Heart right ventricle (tissue), 16 donors: ENCODE measurements at regions not wholly inside any gene's neighbourhood (a gene's known extent, or its start where the extent isn't known, plus 50 kb on each side); places are given as distances from the start of the nearest gene placed in this dataset.

ENCODE experiments used
- ATAC-seq, 8 donors: fragments of 200-7000 bp; cut with Tn5 transposase; one replicate each; pipeline ENCODE4 v1.9.1; 2020; ENCODE audit warnings: mild to moderate bottlenecking in 8 of 8, moderate library complexity in 8 of 8, moderate number of reproducible peaks in 1 of 8
- DNase-seq, 2 donors: peaks; one replicate each; pipeline ENCODE4 v3.0.0-alpha.2; 2020
- H3K27ac ChIP-seq, 10 donors: fragments of 200-600 bp; sonication (generic) in 2 of 10; one replicate each; pipeline versions ENCODE4 v1.5.0 to v1.8.0; 2020 to 2022; ENCODE audit warnings: mild to moderate bottlenecking in 3 of 10
- H3K27me3 ChIP-seq, 7 donors: fragments of 200-600 bp; one replicate each; pipeline ENCODE4 v1.8.0; 2021 to 2022; ENCODE audit warnings: mild to moderate bottlenecking in 2 of 7
- H3K36me3 ChIP-seq, 9 donors: fragments of 200-600 bp; sonication (generic) in 1 of 9; one replicate each; pipeline versions ENCODE4 v1.5.0 to v1.8.0; 2020 to 2022; ENCODE audit warnings: mild to moderate bottlenecking in 2 of 9
- H3K4me1 ChIP-seq, 9 donors: fragments of 200-600 bp; sonication (generic) in 1 of 9; one replicate each; pipeline versions ENCODE4 v1.5.0 to v1.8.0; 2020 to 2022; ENCODE audit warnings: mild to moderate bottlenecking in 4 of 9
- H3K4me3 ChIP-seq, 10 donors: fragments of 200-600 bp; sonication (generic) in 2 of 10; one replicate each; pipeline versions ENCODE4 v1.5.0 to v1.8.0; 2020 to 2022; ENCODE audit warnings: mild to moderate bottlenecking in 7 of 10, moderate library complexity in 2 of 10
- H3K9me3 ChIP-seq, 11 donors: fragments of 200-600 bp in 10 of 11; sonication (generic) in 2 of 11; one replicate each; pipeline versions ENCODE4 v1.5.0 to v1.8.0; 2013 to 2022; ENCODE audit warnings: mild to moderate bottlenecking in 2 of 11, control low read depth in 1 of 11, moderate library complexity in 1 of 11
- WGBS, 2 donors: extraction: QIAGEN DNeasy Blood & Tissue Kit; methylation state at CpG; one replicate each; pipeline ENCODE4 v1.1.7; 2013; ENCODE audit warnings: inconsistent platforms in 1 of 2; 5-methylcytosine and 5-hydroxymethylcytosine counted together
- intact Hi-C, 10 donors: fragments of 100-400 bp; cut with DNase I; formaldehyde crosslinking; loops; one replicate each; pipeline versions ENCODE4 v1.11.1 to v1.14.2; 2022
- TF ChIP-seq, protein P1 (sequence below), 9 donors: fragments of 200-600 bp; sonication (generic) in 2 of 9; IDR thresholded peaks; one replicate each; pipeline versions ENCODE4 v1.5.0 to v1.8.0; 2021 to 2022; ENCODE audit warnings: antibody characterized with exemption in 9 of 9, mild to moderate bottlenecking in 5 of 9, moderate library complexity in 1 of 9
- donor health status: Arrhythmogenic right ventricular cardiomyopathy.
- donor health status: ischemic (EF 13 %, LVEDD 7.1; RV severe dilation, severe dysfunction).
- donor health status: healthy with polysubstance abuse.
- donor health status: DM: no; HTN: yes; CAD: no.
- donor health status: DM: no; HTN: no; CAD: no.
- donor health status: ischemic (EF 25% LVEDD 6.9; RV normal size, moderate dysfunction).
- donor health status: ischemic (EF 25% LVEDD 5.7; RV mildly dilated, moderate dysfunction).
- donor health status: healthy.
- donor health status: DM: yes; HTN: yes; CAD: no.
- donor health status: Ischemic cardiomyopathy.
- donor health status: ischemic (EF 35%, LVEDD 5.7; RV mildly dilated, moderate dysfunction).
- donor health status: nonischemic (EF 11% LVEDD 7.7; RV severe dilation, severe dysfunction).
- donor health status: DM: yes; HTN: yes; CAD: no.
- donor health status: PGD.
- donor health status: ischemic (EF 29% LVEDD 5.4; RV normal size, mild dysfunction).
- donor health status: nonischemic (EF 23%, LVEDD 6.1; RV moderate dilation, normal function).

DNA sequence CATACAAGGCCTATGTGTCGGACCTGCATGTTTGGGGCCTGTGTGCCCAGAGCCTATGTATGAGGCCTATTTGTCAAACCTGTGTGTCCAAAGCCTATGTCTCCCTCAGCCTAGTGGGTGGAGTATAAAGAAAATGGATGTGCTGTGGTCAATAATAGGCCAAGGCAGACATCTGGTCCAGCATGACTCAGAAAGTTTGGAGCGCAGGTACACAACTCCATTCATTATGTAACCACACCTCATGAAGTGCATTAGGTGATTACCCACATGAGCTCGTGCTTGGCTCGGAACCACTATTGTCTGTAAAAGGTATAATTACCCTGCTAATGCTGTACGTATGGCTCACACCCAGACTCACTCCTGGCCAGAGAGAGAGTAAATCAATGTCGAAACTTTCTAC is 302.4 kb upstream of the POU3F2 start:
- ATAC-seq (no peak), DNase-seq (no peak)
- WGBS, 2 donors, result 80 to 81% methylated on average over 6 of the region's 6 CpGs

DNA sequence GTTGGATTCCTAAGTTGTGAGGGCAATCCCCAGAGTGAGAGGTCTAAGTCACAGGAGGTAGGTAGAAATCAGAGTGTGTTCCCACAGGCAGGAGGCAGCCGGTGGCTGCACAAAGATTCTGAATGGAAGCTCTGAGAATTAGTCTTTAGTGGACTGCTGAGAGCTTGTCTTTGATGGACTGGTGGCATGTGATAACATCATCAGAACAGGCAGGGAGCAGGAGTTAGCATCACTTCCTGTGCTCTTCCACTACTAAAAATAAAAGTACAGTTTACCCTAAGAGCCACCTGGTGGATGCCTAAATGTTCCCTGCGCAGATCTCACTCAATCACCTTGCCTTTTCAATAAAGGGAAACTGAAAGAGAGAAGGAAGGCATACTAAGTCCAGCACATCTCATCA is 294.6 kb upstream of the POU3F2 start:
- WGBS, 2 donors, result 55 to 73% methylated on average over 2 of the region's 2 CpGs
- DNase-seq (no peak), ATAC-seq (no peak)
- Histone ChIP-seq H3K27ac (no peak overlapping the region), H3K36me3 (no peaks in the 10 kb centered on the region), H3K4me1 (no peaks in the 10 kb centered on the region), H3K27me3 (peaks cover 0 to 4% (median 0%) of the 10 kb centered on the region in 7 donors), H3K9me3 (no peaks in the 10 kb centered on the region), H3K4me3 (no peak overlapping the region)
- intact Hi-C loops, result no loop called here
- TF ChIP-seq, protein P1, sequence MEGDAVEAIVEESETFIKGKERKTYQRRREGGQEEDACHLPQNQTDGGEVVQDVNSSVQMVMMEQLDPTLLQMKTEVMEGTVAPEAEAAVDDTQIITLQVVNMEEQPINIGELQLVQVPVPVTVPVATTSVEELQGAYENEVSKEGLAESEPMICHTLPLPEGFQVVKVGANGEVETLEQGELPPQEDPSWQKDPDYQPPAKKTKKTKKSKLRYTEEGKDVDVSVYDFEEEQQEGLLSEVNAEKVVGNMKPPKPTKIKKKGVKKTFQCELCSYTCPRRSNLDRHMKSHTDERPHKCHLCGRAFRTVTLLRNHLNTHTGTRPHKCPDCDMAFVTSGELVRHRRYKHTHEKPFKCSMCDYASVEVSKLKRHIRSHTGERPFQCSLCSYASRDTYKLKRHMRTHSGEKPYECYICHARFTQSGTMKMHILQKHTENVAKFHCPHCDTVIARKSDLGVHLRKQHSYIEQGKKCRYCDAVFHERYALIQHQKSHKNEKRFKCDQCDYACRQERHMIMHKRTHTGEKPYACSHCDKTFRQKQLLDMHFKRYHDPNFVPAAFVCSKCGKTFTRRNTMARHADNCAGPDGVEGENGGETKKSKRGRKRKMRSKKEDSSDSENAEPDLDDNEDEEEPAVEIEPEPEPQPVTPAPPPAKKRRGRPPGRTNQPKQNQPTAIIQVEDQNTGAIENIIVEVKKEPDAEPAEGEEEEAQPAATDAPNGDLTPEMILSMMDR (IDR thresholded peaks at IDR 0.05), result no peak

More for the DNA sequence above, 302.4 kb upstream of the POU3F2 start:
- Histone ChIP-seq H3K4me1 (no peaks in the 10 kb centered on the region), H3K27ac (no peak overlapping the region), H3K4me3 (no peak overlapping the region), H3K36me3 (no peaks in the 10 kb centered on the region), H3K27me3 (no peaks in the 10 kb centered on the region), H3K9me3 (peaks cover 0 to 7% (median 0%) of the 10 kb centered on the region in 11 donors)
- intact Hi-C loops, result no loop called here
- TF ChIP-seq, protein P1 (IDR thresholded peaks at IDR 0.05), result no peak

DNA sequence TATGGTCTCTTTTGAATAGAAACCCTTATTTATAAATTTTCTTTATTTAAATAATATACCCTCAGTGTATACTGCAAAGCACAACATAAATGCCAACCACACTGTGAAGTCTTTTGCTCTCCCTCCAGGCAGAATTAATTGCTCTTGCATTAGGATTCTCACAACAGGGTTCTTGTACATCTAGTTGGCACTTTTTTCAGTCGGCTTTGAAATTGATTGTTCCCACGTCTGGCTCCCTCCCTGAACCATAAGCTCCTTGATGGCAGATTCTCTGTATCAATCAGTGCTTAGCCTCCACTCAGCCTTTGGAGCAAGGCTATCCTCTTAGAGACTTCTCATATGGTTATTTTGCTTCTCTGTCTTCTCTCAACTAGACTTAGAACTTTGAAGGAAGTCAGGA is 288.0 kb upstream of the POU3F2 start:
- H3K4me1 ChIP-seq, result no peaks in the 10 kb centered on the region
- no peak overlapping the region for H3K4me3 ChIP-seq
- WGBS, 2 donors, result 57 to 64% methylated on average over 2 of the region's 2 CpGs
- H3K27ac ChIP-seq, result no peak overlapping the region
- no peak for ATAC-seq
- no peaks in the 10 kb centered on the region for H3K9me3 ChIP-seq
- intact Hi-C loops, result no loop called here
- peaks cover 0 to 4% (median 0%) of the 10 kb centered on the region in 7 donors for H3K27me3 ChIP-seq
- no peaks in the 10 kb centered on the region for H3K36me3 ChIP-seq
- TF ChIP-seq, protein P1 (IDR thresholded peaks at IDR 0.05), result no peak
- no peak for DNase-seq

DNA sequence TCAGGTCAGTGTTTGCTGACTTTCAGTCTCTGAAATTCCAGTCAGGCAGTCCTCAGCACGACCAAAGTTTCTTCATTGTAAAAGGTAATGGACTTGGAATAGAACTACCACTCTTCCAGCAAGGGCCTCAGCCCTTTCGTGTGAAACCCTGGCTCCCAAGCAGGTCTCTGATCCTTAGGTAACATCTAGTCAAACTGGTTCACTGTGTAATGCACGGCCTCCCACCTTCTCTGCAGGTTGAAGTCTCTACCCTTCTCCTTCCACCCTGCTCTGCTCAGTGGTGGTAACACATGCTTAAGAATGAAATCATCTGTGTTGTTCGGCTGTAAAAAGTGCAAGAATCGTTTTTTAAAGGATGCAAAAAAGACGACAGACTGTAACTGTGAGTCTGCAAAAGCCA is 287.2 kb upstream of the POU3F2 start:
- Histone ChIP-seq H3K27ac (no peak overlapping the region), H3K4me3 (no peak overlapping the region), H3K27me3 (peaks cover 0 to 4% (median 0%) of the 10 kb centered on the region in 7 donors), H3K9me3 (no peaks in the 10 kb centered on the region), H3K36me3 (no peaks in the 10 kb centered on the region), H3K4me1 (no peaks in the 10 kb centered on the region)
- TF ChIP-seq, protein P1 (IDR thresholded peaks at IDR 0.05), result no peak
- WGBS, 2 donors, result 56 to 78% methylated on average over 6 of the region's 6 CpGs
- DNase-seq (no peak), ATAC-seq (no peak)
- intact Hi-C loops, result no loop called here
